ENCODE measurements at regions not wholly inside any gene's neighbourhood (a gene's known extent, or its start where the extent isn't known, plus 50 kb on each side); places are given as distances from the start of the nearest gene placed in this dataset.

DNA sequence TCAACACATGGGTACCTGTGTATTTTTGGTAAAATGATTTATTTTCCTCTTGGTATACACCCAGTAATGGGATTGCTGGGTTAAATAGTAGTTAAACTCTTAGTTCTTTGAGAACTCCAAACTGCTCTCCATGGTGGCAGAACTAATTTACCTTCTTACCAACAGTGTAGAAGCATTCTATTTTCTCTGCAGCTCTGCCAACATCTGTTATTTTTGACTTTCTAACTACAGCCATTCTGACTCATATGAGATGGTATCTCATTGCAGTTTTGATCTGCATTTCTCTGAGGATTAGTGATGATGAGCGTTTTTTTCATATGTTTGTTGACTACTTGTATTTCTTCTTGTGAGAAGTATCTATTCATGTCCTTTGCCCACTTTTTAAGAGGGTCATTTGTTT, 180.6 kb downstream of the FSIP2 start:
- TF ChIP-seq, protein P1, sequence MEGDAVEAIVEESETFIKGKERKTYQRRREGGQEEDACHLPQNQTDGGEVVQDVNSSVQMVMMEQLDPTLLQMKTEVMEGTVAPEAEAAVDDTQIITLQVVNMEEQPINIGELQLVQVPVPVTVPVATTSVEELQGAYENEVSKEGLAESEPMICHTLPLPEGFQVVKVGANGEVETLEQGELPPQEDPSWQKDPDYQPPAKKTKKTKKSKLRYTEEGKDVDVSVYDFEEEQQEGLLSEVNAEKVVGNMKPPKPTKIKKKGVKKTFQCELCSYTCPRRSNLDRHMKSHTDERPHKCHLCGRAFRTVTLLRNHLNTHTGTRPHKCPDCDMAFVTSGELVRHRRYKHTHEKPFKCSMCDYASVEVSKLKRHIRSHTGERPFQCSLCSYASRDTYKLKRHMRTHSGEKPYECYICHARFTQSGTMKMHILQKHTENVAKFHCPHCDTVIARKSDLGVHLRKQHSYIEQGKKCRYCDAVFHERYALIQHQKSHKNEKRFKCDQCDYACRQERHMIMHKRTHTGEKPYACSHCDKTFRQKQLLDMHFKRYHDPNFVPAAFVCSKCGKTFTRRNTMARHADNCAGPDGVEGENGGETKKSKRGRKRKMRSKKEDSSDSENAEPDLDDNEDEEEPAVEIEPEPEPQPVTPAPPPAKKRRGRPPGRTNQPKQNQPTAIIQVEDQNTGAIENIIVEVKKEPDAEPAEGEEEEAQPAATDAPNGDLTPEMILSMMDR (IDR thresholded peaks at IDR 0.05; ENCODE audit: low read depth, low read length): no peak
- no peak overlapping the region for H3K4me3 ChIP-seq (replicated peaks in 1 of 2; ENCODE audit: low read depth in 2 of 2, low read length in 2 of 2)
- peak in 1 of 2 donors; percentile 2 for DNase-seq (ENCODE audit: low read depth in 2 of 2)

DNA sequence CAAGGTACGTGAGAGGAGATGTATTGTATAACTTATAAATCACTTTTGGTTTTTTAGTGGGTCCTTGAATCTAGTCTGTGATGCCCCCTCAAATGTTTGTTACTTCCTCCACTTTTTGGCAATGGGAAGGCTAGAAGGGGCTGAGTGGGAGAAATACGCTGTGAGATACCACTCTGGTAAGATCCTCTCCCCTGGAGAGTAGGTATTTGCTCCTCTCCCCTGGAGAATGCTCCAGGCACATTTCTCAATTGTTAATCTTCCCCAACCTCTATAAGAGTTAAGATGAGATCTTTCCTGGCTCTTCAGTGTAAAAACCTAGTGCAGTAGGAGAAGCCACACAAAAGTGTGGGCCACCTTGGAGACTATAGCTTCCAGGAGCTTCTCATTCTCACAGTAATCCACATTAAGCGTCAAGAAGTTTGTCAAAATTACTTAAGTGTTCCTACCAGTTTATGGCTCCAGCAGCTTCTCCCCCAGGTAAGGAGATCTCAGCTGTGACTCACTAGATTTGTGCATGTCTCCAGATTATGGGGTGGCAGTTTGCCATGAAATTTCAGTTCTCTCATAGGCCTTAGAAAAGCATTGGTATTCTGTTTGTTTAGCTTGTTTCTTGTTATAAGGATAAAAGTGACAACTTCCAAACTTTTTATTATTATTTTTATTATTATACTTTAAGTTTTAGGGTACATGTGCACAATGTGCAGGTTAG, 182.6 kb downstream of the FSIP2 start:
- no peak overlapping the region for H3K4me3 ChIP-seq (replicated peaks in 1 of 2; ENCODE audit: low read depth in 2 of 2, low read length in 2 of 2)
- no peak for DNase-seq (ENCODE audit: low read depth in 2 of 2)
- TF ChIP-seq, protein P1 (IDR thresholded peaks at IDR 0.05; ENCODE audit: low read depth, low read length): no peak

DNA sequence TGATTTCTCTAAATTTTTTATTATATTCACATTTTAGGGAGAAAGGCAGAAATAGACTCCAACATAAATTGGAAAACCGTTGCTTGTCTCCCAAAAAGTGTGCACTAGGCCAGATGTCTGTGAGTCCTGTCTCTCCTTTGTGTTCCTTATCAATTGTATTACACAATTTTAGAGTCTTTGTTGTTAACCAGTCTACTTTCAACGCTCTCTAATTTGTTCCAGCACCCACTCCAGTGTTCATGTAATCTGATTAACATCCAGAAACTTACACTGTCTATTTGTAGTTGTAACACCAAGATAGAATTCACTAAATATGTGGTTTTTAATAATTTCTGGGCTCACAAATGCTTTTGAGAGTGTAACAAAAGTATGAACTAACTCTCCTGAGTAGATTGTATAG, 195.6 kb downstream of the FSIP2 start:
- TF ChIP-seq, protein P1 (IDR thresholded peaks at IDR 0.05; ENCODE audit: low read depth, low read length): no peak
- no peak overlapping the region for H3K4me3 ChIP-seq (replicated peaks in 1 of 2; ENCODE audit: low read depth in 2 of 2, low read length in 2 of 2)
- no peak for DNase-seq (ENCODE audit: low read depth in 2 of 2)

DNA sequence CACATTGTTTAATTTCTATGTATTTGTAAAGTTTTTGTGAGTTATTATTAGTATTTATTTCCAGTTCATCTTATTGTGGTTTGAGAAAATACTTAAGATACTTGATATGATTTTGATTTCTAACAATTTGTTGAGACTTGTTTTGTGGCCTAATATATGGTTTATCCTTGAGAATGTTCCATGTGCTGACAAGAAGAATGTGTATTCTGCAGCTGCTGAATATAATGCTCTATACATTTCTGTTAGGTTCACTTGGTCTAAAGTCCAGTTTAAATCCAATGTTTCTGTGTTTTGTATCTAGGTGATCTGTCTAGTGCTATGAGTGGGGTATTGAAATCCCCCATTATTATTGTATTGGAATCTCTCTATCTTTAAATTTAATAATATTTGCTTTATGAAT, 201.3 kb downstream of the FSIP2 start:
- no peak overlapping the region for H3K4me3 ChIP-seq (replicated peaks in 1 of 2; ENCODE audit: low read depth in 2 of 2, low read length in 2 of 2)
- TF ChIP-seq, protein P1 (IDR thresholded peaks at IDR 0.05; ENCODE audit: low read depth, low read length): no peak
- no peak for DNase-seq (ENCODE audit: low read depth in 2 of 2)

DNA sequence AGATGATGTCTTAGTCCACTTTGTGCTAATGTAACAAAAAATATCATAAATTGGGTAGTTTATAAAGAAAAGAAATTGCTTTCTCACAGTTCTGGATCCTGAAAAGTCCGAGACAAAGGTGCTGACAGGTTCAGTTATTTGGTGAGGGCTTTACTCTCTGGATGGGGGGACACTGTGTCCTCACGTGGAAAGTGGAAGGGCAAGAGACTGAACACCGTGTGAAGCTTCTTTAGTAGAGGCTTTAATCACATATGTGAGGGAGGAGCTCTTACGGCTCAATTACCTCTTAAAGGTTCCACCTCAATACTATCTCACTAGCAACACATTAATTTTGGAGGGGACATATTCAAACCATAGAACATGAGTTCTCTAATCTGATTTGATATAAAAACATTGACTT, 204.3 kb downstream of the FSIP2 start:
- TF ChIP-seq, protein P1 (IDR thresholded peaks at IDR 0.05; ENCODE audit: low read depth, low read length): no peak
- no peak for DNase-seq (ENCODE audit: low read depth in 2 of 2)
- no peak overlapping the region for H3K4me3 ChIP-seq (replicated peaks in 1 of 2; ENCODE audit: low read depth in 2 of 2, low read length in 2 of 2)

DNA sequence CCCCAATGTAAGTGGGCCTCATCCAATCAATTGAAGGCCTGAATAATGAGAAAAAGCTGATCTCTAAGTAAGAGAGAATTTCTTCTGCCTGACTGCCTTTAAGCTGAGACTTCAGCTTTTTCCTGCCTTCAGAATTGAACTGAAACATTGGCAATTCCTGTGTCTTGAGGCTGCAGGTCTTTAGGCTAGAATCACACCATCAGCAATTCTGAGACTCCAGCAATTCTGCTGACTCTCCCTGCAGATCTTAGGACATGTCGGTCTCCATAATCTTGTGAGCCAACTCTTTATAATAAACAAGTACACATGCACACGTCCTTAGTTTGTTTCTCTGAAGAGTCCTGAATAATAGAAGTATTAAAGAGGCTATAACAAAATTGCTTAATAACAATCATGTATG, 209.1 kb downstream of the FSIP2 start:
- DNase-seq (ENCODE audit: low read depth in 2 of 2): no peak
- H3K4me3 ChIP-seq (replicated peaks in 1 of 2; ENCODE audit: low read depth in 2 of 2, low read length in 2 of 2): no peak overlapping the region
- TF ChIP-seq, protein P1 (IDR thresholded peaks at IDR 0.05; ENCODE audit: low read depth, low read length): no peak

DNA sequence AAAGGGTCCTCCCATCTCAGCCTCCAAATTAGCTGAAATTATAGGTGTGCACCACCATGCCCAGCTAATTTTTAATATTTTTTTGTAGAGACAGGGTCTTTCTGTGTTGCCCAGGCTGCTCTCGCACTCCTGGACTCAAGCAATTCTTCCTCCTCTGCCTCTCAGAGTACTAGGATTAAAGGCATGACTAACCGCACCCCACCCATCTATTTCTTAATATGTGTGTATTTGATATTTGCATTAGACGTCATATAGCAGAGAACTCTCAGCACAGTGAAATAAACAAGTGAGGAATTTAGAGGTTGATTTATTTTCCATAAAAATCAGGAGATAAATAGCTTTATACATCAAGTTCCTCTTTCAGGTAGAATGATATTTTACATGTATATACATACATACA, 213.5 kb downstream of the FSIP2 start:
- no peak overlapping the region for H3K4me3 ChIP-seq (replicated peaks in 1 of 2; ENCODE audit: low read depth in 2 of 2, low read length in 2 of 2)
- no peak for DNase-seq (ENCODE audit: low read depth in 2 of 2)
- TF ChIP-seq, protein P1 (IDR thresholded peaks at IDR 0.05; ENCODE audit: low read depth, low read length): no peak
